Activated CD4-positive, alpha-beta memory T cell treated with anti-CD3 and anti-CD28 coated beads, Interleukin-2, amount 10 ng/mL, durations not matched to agents 7 days and 5 days (primary cell): ENCODE measurements at regions not wholly inside any gene's neighbourhood (a gene's known extent, or its start where the extent isn't known, plus 50 kb on each side); places are given as distances from the start of the nearest gene placed in this dataset.

ENCODE experiments used
- CTCF ChIA-PET: fragments of 350-600 bp; sonication (Branson Sonifier 250); formaldehyde crosslinking; loops from one replicate; lab custom pipeline; 2021; ENCODE audit warnings: antibody characterized with exemption, inconsistent platforms; lab: Charles Lee
- POLR2A ChIA-PET: fragments of 350-600 bp; sonication (Branson Sonifier 250); formaldehyde crosslinking; loops from one replicate; lab custom pipeline; 2021; ENCODE audit warnings: antibody characterized with exemption; lab: Charles Lee
- DNase-seq: peaks from one replicate; pipeline ENCODE4 v3.0.0-alpha.2; 2020
- H3K27ac Mint-ChIP-seq: one replicate; pipeline ENCODE4 v1.8.0; 2021; ENCODE audit warnings: mild to moderate bottlenecking, mixed read lengths
- H3K27me3 Mint-ChIP-seq: one replicate; pipeline ENCODE4 v1.8.0; 2021; ENCODE audit warnings: mixed read lengths
- H3K36me3 Mint-ChIP-seq: one replicate; pipeline ENCODE4 v1.8.0; 2021; ENCODE audit warnings: low read depth, mixed read lengths
- H3K4me1 Mint-ChIP-seq: one replicate; pipeline ENCODE4 v1.8.0; 2021; ENCODE audit warnings: mixed read lengths
- H3K4me3 Mint-ChIP-seq: one replicate; pipeline ENCODE4 v1.8.0; 2021; ENCODE audit warnings: mild to moderate bottlenecking, mixed read lengths
- H3K9me3 Mint-ChIP-seq: one replicate; pipeline ENCODE4 v1.8.0; 2021; ENCODE audit warnings: mixed read lengths

DNA sequence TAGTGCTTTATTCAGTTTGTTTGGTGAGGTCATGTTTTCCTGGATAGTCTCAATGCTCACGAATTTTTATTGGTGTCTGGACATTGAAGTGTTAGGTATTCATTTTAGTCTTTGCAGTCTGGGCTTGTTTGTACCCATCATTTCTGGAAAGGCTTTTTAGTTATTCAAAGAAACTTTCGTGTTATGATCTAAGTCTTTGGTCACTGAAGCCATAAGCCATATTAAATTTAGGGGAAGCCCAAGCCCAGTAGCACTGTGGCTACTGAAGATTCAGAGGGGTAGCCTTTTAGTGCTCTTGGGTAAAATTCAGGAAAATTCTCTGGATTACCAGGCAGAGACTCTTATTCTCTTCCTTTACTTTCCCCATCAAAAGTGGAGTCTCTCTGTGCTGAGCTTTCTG, 56.2 kb upstream of the PEX5L start:
- no peak for DNase-seq
- CTCF ChIA-PET = no interaction called here
- no peaks in the 10 kb centered on the region for H3K27me3 Mint-ChIP-seq
- no peak overlapping the region for H3K27ac Mint-ChIP-seq
- H3K9me3 Mint-ChIP-seq = no peaks in the 10 kb centered on the region
- POLR2A ChIA-PET = no interaction called here
- no peaks in the 10 kb centered on the region for H3K4me1 Mint-ChIP-seq
- H3K4me3 Mint-ChIP-seq = no peak overlapping the region
- no peaks in the 10 kb centered on the region for H3K36me3 Mint-ChIP-seq

GRCh38 chr3:180093535-180093934, 56.8 kb upstream of the PEX5L start:
- Mint-ChIP-seq H3K27ac (no peak overlapping the region), H3K36me3 (no peaks in the 10 kb centered on the region), H3K27me3 (no peaks in the 10 kb centered on the region), H3K4me1 (no peaks in the 10 kb centered on the region), H3K4me3 (no peak overlapping the region), H3K9me3 (no peaks in the 10 kb centered on the region)
- DNase-seq = no peak
- ChIA-PET CTCF (no interaction called here), POLR2A (no interaction called here)

GRCh38 chr3:180097626-180098025, 60.9 kb upstream of the PEX5L start:
- no peaks in the 10 kb centered on the region for H3K36me3 Mint-ChIP-seq
- DNase-seq = no peak
- no peak overlapping the region for H3K27ac Mint-ChIP-seq
- H3K9me3 Mint-ChIP-seq = peaks cover 2% of the 10 kb centered on the region
- no peaks in the 10 kb centered on the region for H3K27me3 Mint-ChIP-seq
- H3K4me1 Mint-ChIP-seq = no peaks in the 10 kb centered on the region
- POLR2A ChIA-PET = no interaction called here
- CTCF ChIA-PET = no interaction called here
- H3K4me3 Mint-ChIP-seq = no peak overlapping the region

DNA sequence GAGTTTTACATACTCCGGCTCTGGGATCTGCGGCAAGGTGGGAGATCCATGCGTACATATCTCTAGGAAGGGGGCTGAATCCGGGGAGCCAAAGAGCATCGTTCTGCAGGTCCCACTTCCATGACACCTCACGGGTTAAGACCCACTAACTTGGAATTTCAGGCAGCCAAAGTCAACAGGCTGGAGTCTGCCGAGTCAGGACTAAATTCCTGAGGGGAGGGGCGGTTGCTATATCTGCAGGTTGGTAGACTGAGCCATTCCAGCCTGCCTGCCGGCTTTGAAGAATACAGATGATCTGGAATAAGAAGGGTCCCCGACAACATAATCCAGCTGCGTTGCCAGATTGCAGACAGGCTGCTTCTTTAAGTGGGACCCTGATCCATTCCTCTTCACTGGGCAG, 65.4 kb upstream of the PEX5L start:
- no peak overlapping the region for H3K4me3 Mint-ChIP-seq
- H3K27me3 Mint-ChIP-seq = no peaks in the 10 kb centered on the region
- no peak overlapping the region for H3K27ac Mint-ChIP-seq
- POLR2A ChIA-PET = no interaction called here
- H3K4me1 Mint-ChIP-seq = no peaks in the 10 kb centered on the region
- peaks cover 2% of the 10 kb centered on the region for H3K9me3 Mint-ChIP-seq
- no peaks in the 10 kb centered on the region for H3K36me3 Mint-ChIP-seq
- CTCF ChIA-PET = no interaction called here
- no peak for DNase-seq

DNA sequence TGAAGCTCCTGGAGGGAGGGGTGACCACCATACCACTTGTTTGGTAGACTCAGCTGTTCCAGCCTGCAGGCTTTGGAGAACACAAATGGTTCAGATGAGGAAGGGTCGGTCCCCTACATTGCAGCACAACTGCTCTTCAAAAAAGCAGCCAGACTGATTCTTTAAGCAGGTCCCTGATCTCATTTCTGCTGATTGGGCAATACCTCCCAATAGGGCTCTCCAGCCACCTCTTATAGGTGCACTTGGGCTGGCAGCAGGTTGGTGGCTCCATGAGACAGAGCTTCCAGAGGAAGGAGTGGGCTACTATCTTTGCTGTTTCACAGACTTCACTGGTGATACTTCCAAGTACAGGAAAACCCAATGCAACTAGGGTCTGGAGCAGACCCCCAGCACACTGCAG, 65.9 kb upstream of the PEX5L start:
- no peak for DNase-seq
- H3K27me3 Mint-ChIP-seq = no peaks in the 10 kb centered on the region
- ChIA-PET POLR2A (no interaction called here), CTCF (no interaction called here)
- H3K27ac Mint-ChIP-seq = no peak overlapping the region
- H3K4me3 Mint-ChIP-seq = no peak overlapping the region
- H3K36me3 Mint-ChIP-seq = no peaks in the 10 kb centered on the region
- no peaks in the 10 kb centered on the region for H3K4me1 Mint-ChIP-seq
- H3K9me3 Mint-ChIP-seq = peaks cover 2% of the 10 kb centered on the region

GRCh38 chr3:180116203-180116602, 79.5 kb upstream of the PEX5L start:
- POLR2A ChIA-PET = interaction anchor here (0.7 kb wide), 1 partner anchor 1799 kb away, joined by 3 read pairs; no protein-coding TSS in a partner anchor
- DNase-seq = no peak
- Mint-ChIP-seq H3K4me1 (no peaks in the 10 kb centered on the region), H3K27ac (no peak overlapping the region), H3K27me3 (no peaks in the 10 kb centered on the region), H3K36me3 (no peaks in the 10 kb centered on the region), H3K9me3 (no peaks in the 10 kb centered on the region), H3K4me3 (no peak overlapping the region)
- CTCF ChIA-PET = no interaction called here

- no peaks in the 10 kb centered on the region for H3K4me1 Mint-ChIP-seq
- no peak overlapping the region for H3K27ac Mint-ChIP-seq
- DNase-seq = no peak
- no peaks in the 10 kb centered on the region for H3K36me3 Mint-ChIP-seq
- ChIA-PET CTCF (no interaction called here), POLR2A (interaction anchor here (0.7 kb wide), 1 partner anchor 1798 kb away, joined by 3 read pairs; no protein-coding TSS in a partner anchor)
- no peaks in the 10 kb centered on the region for H3K27me3 Mint-ChIP-seq
- no peak overlapping the region for H3K4me3 Mint-ChIP-seq
- no peaks in the 10 kb centered on the region for H3K9me3 Mint-ChIP-seq
Observed at GRCh38 chr3:180116658-180117057, 79.9 kb upstream of the PEX5L start.

DNA sequence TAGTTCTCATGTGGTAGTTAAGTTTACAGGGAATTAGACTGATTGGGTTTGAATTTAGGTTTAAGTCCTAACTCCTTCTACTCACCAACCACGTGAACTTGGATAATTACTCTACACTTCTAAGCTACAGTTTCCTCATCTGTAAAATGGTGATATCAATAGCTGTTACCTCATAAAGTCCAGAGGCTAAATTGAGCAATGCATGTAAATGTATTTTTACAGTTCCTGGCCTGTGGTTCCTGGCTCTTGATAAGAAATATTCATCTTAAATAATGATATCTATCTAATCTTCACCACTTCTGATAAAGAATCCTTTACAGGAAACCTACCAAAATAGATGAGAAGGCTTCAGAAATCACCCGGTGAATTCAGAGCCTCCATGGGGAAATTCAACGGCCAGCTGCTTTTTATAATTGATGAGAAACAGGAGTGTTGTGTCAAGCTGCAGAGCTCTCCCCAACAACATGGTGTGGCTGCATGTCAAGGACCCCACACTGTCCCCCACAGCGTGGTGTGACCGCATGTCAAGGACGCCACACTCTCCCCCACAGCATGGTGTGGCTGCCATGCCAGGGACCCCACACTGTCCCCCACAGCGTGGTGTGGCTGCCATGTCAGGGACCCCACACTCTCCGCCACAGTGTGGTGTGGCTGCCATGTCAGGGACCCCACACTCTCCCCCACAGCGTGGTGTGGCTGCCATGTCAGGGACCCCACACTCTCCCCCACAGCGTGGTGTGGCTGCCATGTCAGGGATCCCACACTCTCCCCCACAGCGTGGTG, 80.8 kb upstream of the PEX5L start:
- Mint-ChIP-seq H3K27ac (no peak overlapping the region), H3K36me3 (no peaks in the 10 kb centered on the region), H3K4me3 (no peak overlapping the region), H3K9me3 (no peaks in the 10 kb centered on the region), H3K27me3 (no peaks in the 10 kb centered on the region), H3K4me1 (no peaks in the 10 kb centered on the region)
- POLR2A ChIA-PET = no interaction called here
- CTCF ChIA-PET = no interaction called here
- no peak for DNase-seq

DNA sequence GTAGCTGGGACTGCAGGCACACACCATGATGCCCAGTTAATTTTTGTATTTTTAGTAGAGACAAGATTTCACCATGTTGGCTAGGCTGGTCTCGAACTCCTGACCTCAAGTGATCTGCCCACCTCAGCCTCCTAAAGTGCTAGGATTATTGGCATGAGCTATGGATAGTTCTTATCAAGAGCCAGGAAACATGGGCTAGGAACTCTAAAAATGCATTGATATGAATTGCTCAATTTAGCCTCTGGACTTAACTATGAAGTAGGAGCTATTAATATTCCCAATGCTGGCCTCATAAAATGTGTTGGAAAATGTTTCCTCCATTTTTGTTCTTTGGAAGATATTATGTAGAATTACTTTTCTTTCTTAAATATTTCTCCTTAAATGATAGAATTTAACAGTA, 82.8 kb upstream of the PEX5L start:
- no peak for DNase-seq
- Mint-ChIP-seq H3K4me3 (no peak overlapping the region), H3K27me3 (no peaks in the 10 kb centered on the region), H3K36me3 (no peaks in the 10 kb centered on the region), H3K4me1 (no peaks in the 10 kb centered on the region), H3K9me3 (no peaks in the 10 kb centered on the region), H3K27ac (no peak overlapping the region)
- CTCF ChIA-PET = no interaction called here
- POLR2A ChIA-PET = no interaction called here

DNA sequence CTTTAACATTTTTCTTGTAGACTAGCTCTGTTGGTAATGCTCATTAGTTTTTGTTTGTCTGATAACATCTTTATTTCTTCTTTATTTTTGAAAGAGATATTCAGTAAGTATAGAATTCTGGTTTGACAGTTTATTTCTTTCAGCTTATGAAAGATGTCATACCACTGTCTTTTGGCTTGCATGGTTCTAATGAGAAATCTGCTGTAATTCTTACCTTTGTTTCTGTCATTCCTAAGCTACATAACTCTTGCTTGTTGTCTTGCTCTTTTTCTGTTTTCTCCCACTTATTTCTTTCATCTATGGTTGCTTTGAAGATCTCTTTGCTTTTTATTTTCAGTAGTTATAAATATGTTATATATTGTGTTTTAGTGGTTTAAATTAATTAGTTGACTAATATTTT, 87.2 kb upstream of the PEX5L start:
- Mint-ChIP-seq H3K27ac (no peak overlapping the region), H3K36me3 (no peaks in the 10 kb centered on the region), H3K4me3 (no peak overlapping the region), H3K27me3 (no peaks in the 10 kb centered on the region), H3K4me1 (no peaks in the 10 kb centered on the region), H3K9me3 (peaks cover 2% of the 10 kb centered on the region)
- ChIA-PET CTCF (interaction anchor here (0.6 kb wide), 1 partner anchor 1151 kb away, joined by 3 read pairs; no protein-coding TSS in a partner anchor), POLR2A (no interaction called here)
- DNase-seq = no peak

- Mint-ChIP-seq H3K4me3 (no peak overlapping the region), H3K27ac (no peak overlapping the region), H3K27me3 (no peaks in the 10 kb centered on the region), H3K4me1 (no peaks in the 10 kb centered on the region), H3K36me3 (no peaks in the 10 kb centered on the region), H3K9me3 (peaks cover 2% of the 10 kb centered on the region)
- DNase-seq = no peak
- ChIA-PET POLR2A (no interaction called here), CTCF (no interaction called here)
Observed at GRCh38 chr3:180131169-180131568, 94.4 kb upstream of the PEX5L start.

DNA sequence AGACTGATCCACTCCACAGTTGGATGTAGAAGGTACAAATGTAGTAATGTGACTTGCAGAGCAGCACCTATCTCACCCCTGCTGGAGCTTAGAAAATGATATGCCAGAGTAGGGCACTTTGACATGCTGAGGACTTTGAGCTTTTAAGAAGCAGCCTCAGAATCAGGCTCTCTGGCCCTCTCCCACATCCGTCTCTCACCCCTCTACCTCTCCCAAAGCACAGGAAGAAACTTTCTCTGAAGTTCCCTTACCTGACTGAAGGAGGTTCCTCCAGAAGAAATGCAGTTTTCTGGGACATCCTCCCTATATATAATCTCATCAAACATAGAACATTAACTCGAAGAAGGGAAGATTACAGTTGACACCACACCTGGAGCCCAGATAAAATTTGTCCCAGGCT, 98.4 kb upstream of the PEX5L start:
- no peak for DNase-seq
- POLR2A ChIA-PET = no interaction called here
- H3K27me3 Mint-ChIP-seq = no peaks in the 10 kb centered on the region
- H3K4me1 Mint-ChIP-seq = no peaks in the 10 kb centered on the region
- H3K36me3 Mint-ChIP-seq = no peaks in the 10 kb centered on the region
- no peak overlapping the region for H3K4me3 Mint-ChIP-seq
- CTCF ChIA-PET = no interaction called here
- H3K27ac Mint-ChIP-seq = no peak overlapping the region
- peaks cover 2% of the 10 kb centered on the region for H3K9me3 Mint-ChIP-seq

- POLR2A ChIA-PET = no interaction called here
- Mint-ChIP-seq H3K27ac (no peak overlapping the region), H3K4me1 (no peaks in the 10 kb centered on the region), H3K36me3 (no peaks in the 10 kb centered on the region), H3K4me3 (no peak overlapping the region), H3K27me3 (no peaks in the 10 kb centered on the region), H3K9me3 (peaks cover 2% of the 10 kb centered on the region)
- CTCF ChIA-PET = no interaction called here
- DNase-seq = no peak
Observed at GRCh38 chr3:180138871-180139270, 102.1 kb upstream of the PEX5L start.

GRCh38 chr3:180142041-180142440, 105.3 kb upstream of the PEX5L start:
- H3K27ac Mint-ChIP-seq = no peak overlapping the region
- no peak overlapping the region for H3K4me3 Mint-ChIP-seq
- H3K36me3 Mint-ChIP-seq = no peaks in the 10 kb centered on the region
- POLR2A ChIA-PET = no interaction called here
- H3K4me1 Mint-ChIP-seq = no peaks in the 10 kb centered on the region
- no peak for DNase-seq
- CTCF ChIA-PET = no interaction called here
- H3K27me3 Mint-ChIP-seq = no peaks in the 10 kb centered on the region
- peaks cover 2% of the 10 kb centered on the region for H3K9me3 Mint-ChIP-seq
